ENCODE measurements at regions not wholly inside any gene's neighbourhood (a gene's known extent, or its start where the extent isn't known, plus 50 kb on each side); places are given as distances from the start of the nearest gene placed in this dataset.
"Not testable (repeated sequence)": the region's sequence is repeated elsewhere in the genome, so short reads cannot be mapped to it uniquely, and the experiment has no call there.

GRCh38 chr2:87549561-87550202, 198.2 kb upstream of the PLGLB2 start:
- H3K36me3 ChIP-seq (replicated peaks in 1 of 2; ENCODE audit: control extremely low read depth in 1 of 2, control insufficient read depth in 1 of 2, extremely low read depth in 1 of 2, insufficient read depth in 2 of 2, low read length in 1 of 2); H3K4me3 ChIP-seq (ENCODE audit: control extremely low read depth in 1 of 5, extremely low read depth in 1 of 5, insufficient read depth in 1 of 5, low read depth in 2 of 5, low read length in 4 of 5); H3K9me3 Mint-ChIP-seq (ENCODE audit: insufficient read depth); H3K4me1 Mint-ChIP-seq; H4K20me1 ChIP-seq (ENCODE audit: control insufficient read depth, insufficient read depth, low read length, poor library complexity, severe bottlenecking); H3K9me3 ChIP-seq (ENCODE audit: control extremely low read depth in 1 of 3, control insufficient read depth in 2 of 3, insufficient read depth in 1 of 3, low read length in 2 of 3); DNase-seq; ATAC-seq (ENCODE audit: low read depth); H3K4me1 ChIP-seq (ENCODE audit: control insufficient read depth in 2 of 2, insufficient read depth in 2 of 2, low read length in 2 of 2); H2AFZ ChIP-seq (ENCODE audit: insufficient read depth, low read depth, low read length, poor library complexity, severe bottlenecking); H3K27me3 Mint-ChIP-seq; intact Hi-C loops (cut with micrococcal nuclease); POLR2A ChIA-PET; H3K9ac ChIP-seq (ENCODE audit: low read length); H3K27ac ChIP-seq (ENCODE audit: low read length in 2 of 2); H3K27me3 ChIP-seq (replicated peaks in 1 of 4; ENCODE audit: control extremely low read depth in 1 of 4, control insufficient read depth in 3 of 4, insufficient read depth in 4 of 4, low read length in 3 of 4); H3K4me3 Mint-ChIP-seq; CTCF ChIA-PET; H3K27ac Mint-ChIP-seq; H3K4me2 ChIP-seq (replicated peaks; ENCODE audit: low read depth, low read length, poor library complexity, severe bottlenecking); H3K79me2 ChIP-seq (ENCODE audit: control insufficient read depth, insufficient read depth, low read length): not testable (repeated sequence)

- H3K27me3 ChIP-seq (replicated peaks in 1 of 4; ENCODE audit: control extremely low read depth in 1 of 4, control insufficient read depth in 3 of 4, insufficient read depth in 4 of 4, low read length in 3 of 4); intact Hi-C loops (cut with micrococcal nuclease); H3K9ac ChIP-seq (ENCODE audit: low read length); H2AFZ ChIP-seq (ENCODE audit: insufficient read depth, low read depth, low read length, poor library complexity, severe bottlenecking); H3K4me3 Mint-ChIP-seq; H3K27ac ChIP-seq (ENCODE audit: low read length in 2 of 2); H3K4me3 ChIP-seq (ENCODE audit: control extremely low read depth in 1 of 5, extremely low read depth in 1 of 5, insufficient read depth in 1 of 5, low read depth in 2 of 5, low read length in 4 of 5); H3K4me1 ChIP-seq (ENCODE audit: control insufficient read depth in 2 of 2, insufficient read depth in 2 of 2, low read length in 2 of 2); H3K79me2 ChIP-seq (ENCODE audit: control insufficient read depth, insufficient read depth, low read length); H3K4me2 ChIP-seq (replicated peaks; ENCODE audit: low read depth, low read length, poor library complexity, severe bottlenecking); POLR2A ChIA-PET; H3K9me3 ChIP-seq (ENCODE audit: control extremely low read depth in 1 of 3, control insufficient read depth in 2 of 3, insufficient read depth in 1 of 3, low read length in 2 of 3); H3K36me3 ChIP-seq (replicated peaks in 1 of 2; ENCODE audit: control extremely low read depth in 1 of 2, control insufficient read depth in 1 of 2, extremely low read depth in 1 of 2, insufficient read depth in 2 of 2, low read length in 1 of 2); H3K27me3 Mint-ChIP-seq; DNase-seq; H3K9me3 Mint-ChIP-seq (ENCODE audit: insufficient read depth); H4K20me1 ChIP-seq (ENCODE audit: control insufficient read depth, insufficient read depth, low read length, poor library complexity, severe bottlenecking); H3K4me1 Mint-ChIP-seq; CTCF ChIA-PET; ATAC-seq (ENCODE audit: low read depth); H3K27ac Mint-ChIP-seq: not testable (repeated sequence)
- WGBS (ENCODE audit: insufficient coverage), result no CpG with 5 or more reads among the region's 4 CpGs
These were observed 193.2 kb upstream of the PLGLB2 start for GRCh38 chr2:87554678-87555077.

- H4K20me1 ChIP-seq (ENCODE audit: control insufficient read depth, insufficient read depth, low read length, poor library complexity, severe bottlenecking); H3K9me3 Mint-ChIP-seq (ENCODE audit: insufficient read depth); H3K4me1 Mint-ChIP-seq; H3K9ac ChIP-seq (ENCODE audit: low read length); POLR2A ChIA-PET; H3K27me3 Mint-ChIP-seq; H3K4me2 ChIP-seq (replicated peaks; ENCODE audit: low read depth, low read length, poor library complexity, severe bottlenecking); H3K27ac ChIP-seq (ENCODE audit: low read length in 2 of 2); H3K36me3 ChIP-seq (replicated peaks in 1 of 2; ENCODE audit: control extremely low read depth in 1 of 2, control insufficient read depth in 1 of 2, extremely low read depth in 1 of 2, insufficient read depth in 2 of 2, low read length in 1 of 2); H3K27ac Mint-ChIP-seq; intact Hi-C loops (cut with micrococcal nuclease); H2AFZ ChIP-seq (ENCODE audit: insufficient read depth, low read depth, low read length, poor library complexity, severe bottlenecking); ATAC-seq (ENCODE audit: low read depth); H3K9me3 ChIP-seq (ENCODE audit: control extremely low read depth in 1 of 3, control insufficient read depth in 2 of 3, insufficient read depth in 1 of 3, low read length in 2 of 3); CTCF ChIA-PET; DNase-seq; H3K79me2 ChIP-seq (ENCODE audit: control insufficient read depth, insufficient read depth, low read length); H3K4me3 Mint-ChIP-seq; H3K4me3 ChIP-seq (ENCODE audit: control extremely low read depth in 1 of 5, extremely low read depth in 1 of 5, insufficient read depth in 1 of 5, low read depth in 2 of 5, low read length in 4 of 5); H3K4me1 ChIP-seq (ENCODE audit: control insufficient read depth in 2 of 2, insufficient read depth in 2 of 2, low read length in 2 of 2); H3K27me3 ChIP-seq (replicated peaks in 1 of 4; ENCODE audit: control extremely low read depth in 1 of 4, control insufficient read depth in 3 of 4, insufficient read depth in 4 of 4, low read length in 3 of 4): not testable (repeated sequence)
- WGBS (ENCODE audit: insufficient coverage), result no CpG with 5 or more reads among the region's 4 CpGs
These were observed 192.8 kb upstream of the PLGLB2 start for GRCh38 chr2:87555082-87555481.

GRCh38 chr2:87559001-87559400, 188.9 kb upstream of the PLGLB2 start:
- H3K27ac Mint-ChIP-seq; H3K9me3 ChIP-seq (ENCODE audit: control extremely low read depth in 1 of 3, control insufficient read depth in 2 of 3, insufficient read depth in 1 of 3, low read length in 2 of 3); H3K9ac ChIP-seq (ENCODE audit: low read length); H3K36me3 ChIP-seq (replicated peaks in 1 of 2; ENCODE audit: control extremely low read depth in 1 of 2, control insufficient read depth in 1 of 2, extremely low read depth in 1 of 2, insufficient read depth in 2 of 2, low read length in 1 of 2); H3K4me3 ChIP-seq (ENCODE audit: control extremely low read depth in 1 of 5, extremely low read depth in 1 of 5, insufficient read depth in 1 of 5, low read depth in 2 of 5, low read length in 4 of 5); H3K4me1 Mint-ChIP-seq; H4K20me1 ChIP-seq (ENCODE audit: control insufficient read depth, insufficient read depth, low read length, poor library complexity, severe bottlenecking); H2AFZ ChIP-seq (ENCODE audit: insufficient read depth, low read depth, low read length, poor library complexity, severe bottlenecking); intact Hi-C loops (cut with micrococcal nuclease); H3K27ac ChIP-seq (ENCODE audit: low read length in 2 of 2); H3K27me3 Mint-ChIP-seq; DNase-seq; CTCF ChIA-PET; H3K4me2 ChIP-seq (replicated peaks; ENCODE audit: low read depth, low read length, poor library complexity, severe bottlenecking); POLR2A ChIA-PET; H3K27me3 ChIP-seq (replicated peaks in 1 of 4; ENCODE audit: control extremely low read depth in 1 of 4, control insufficient read depth in 3 of 4, insufficient read depth in 4 of 4, low read length in 3 of 4); ATAC-seq (ENCODE audit: low read depth); H3K79me2 ChIP-seq (ENCODE audit: control insufficient read depth, insufficient read depth, low read length); H3K4me1 ChIP-seq (ENCODE audit: control insufficient read depth in 2 of 2, insufficient read depth in 2 of 2, low read length in 2 of 2); H3K4me3 Mint-ChIP-seq; H3K9me3 Mint-ChIP-seq (ENCODE audit: insufficient read depth): not testable (repeated sequence)
- no CpG with 5 or more reads among the region's 5 CpGs for WGBS (ENCODE audit: insufficient coverage)
